ENCODE measurements at regions not wholly inside any gene's neighbourhood (a gene's known extent, or its start where the extent isn't known, plus 50 kb on each side); places are given as distances from the start of the nearest gene placed in this dataset.

- no peak for TF ChIP-seq CTCF (IDR thresholded peaks at IDR 0.05; ENCODE audit: extremely low read depth, insufficient read depth, missing control alignments)
- in situ Hi-C loops (cut with MboI; ENCODE audit: low pct_unique_long_range_greater_than_20kb, low sequenced_read_pairs, unreplicated experiment): no loop called here
- DNase-seq (ENCODE audit: low spot score): no peak
These were observed 193.8 kb upstream of the PRSS16 start for GRCh38 chr6:27053738-27054137.

DNA sequence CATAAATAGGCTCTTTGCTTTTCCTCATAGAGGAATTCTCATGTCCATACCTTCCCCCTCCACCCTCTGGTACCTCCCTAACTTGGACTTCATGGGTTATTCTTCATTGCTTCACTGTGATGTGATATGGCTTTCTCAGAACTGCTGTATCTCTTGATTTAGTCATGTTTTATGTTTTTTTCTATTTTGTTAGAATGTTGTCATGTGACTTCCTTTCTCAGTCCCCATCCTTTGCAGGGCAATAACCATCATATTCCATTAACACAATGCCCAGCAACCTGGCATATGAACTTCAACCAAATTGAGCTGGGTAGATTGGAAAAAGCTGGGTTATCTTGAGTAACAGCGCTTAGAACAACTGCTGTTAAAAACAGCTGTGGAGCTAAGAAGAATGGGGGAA is 190.9 kb upstream of the PRSS16 start:
- TF ChIP-seq CTCF (IDR thresholded peaks at IDR 0.05; ENCODE audit: extremely low read depth, insufficient read depth, missing control alignments): no peak

GRCh38 chr6:27059621-27060425 is 187.7 kb upstream of the PRSS16 start:
- no peak for DNase-seq (ENCODE audit: low spot score)
- in situ Hi-C loops (cut with MboI; ENCODE audit: low pct_unique_long_range_greater_than_20kb, low sequenced_read_pairs, unreplicated experiment): no loop called here
- no peak for TF ChIP-seq CTCF (IDR thresholded peaks at IDR 0.05; ENCODE audit: extremely low read depth, insufficient read depth, missing control alignments)

More for the DNA sequence above, 190.9 kb upstream of the PRSS16 start:
- in situ Hi-C loops (cut with MboI; ENCODE audit: low pct_unique_long_range_greater_than_20kb, low sequenced_read_pairs, unreplicated experiment): no loop called here
- no peak for DNase-seq (ENCODE audit: low spot score)

DNA sequence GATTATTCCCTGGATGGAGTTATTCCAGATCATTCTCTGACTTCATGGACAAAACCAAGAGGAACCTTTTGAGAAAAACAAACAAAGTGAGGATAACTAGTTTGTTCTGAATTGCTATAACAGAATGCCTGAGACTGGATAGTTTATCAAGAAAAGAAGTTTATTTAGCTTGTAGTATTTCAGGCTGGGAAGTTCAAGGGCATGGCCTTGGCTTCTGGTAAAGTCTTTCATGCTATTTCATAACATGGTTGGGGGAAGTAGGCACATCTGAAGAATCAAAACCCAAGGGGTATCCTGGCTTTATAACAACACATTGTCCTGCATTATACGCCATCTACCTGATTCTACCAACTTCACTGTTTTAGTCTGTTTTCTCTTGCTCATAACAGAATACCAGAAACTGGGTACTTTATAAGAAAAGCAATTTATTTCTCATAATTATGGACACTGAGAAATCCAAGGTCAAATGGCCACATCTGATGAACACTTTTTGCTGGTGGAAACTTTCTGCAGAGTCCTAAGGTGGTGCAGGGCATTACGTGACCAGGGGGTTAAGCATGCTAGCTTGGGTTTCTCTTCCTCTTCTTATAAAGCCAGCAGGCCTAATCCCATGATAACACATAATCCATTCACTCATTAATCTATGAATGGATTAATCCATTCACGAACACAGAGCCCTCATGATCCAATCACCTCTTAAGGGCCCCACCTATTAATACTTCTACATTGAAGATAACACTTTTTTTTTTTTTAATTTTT is 186.1 kb upstream of the PRSS16 start:
- in situ Hi-C loops (cut with MboI; ENCODE audit: low pct_unique_long_range_greater_than_20kb, low sequenced_read_pairs, unreplicated experiment): no loop called here
- no peak for TF ChIP-seq CTCF (IDR thresholded peaks at IDR 0.05; ENCODE audit: extremely low read depth, insufficient read depth, missing control alignments)
- DNase-seq (ENCODE audit: low spot score): no peak

GRCh38 chr6:27062755-27063154 is 184.7 kb upstream of the PRSS16 start:
- no peak for DNase-seq (ENCODE audit: low spot score)
- TF ChIP-seq CTCF (IDR thresholded peaks at IDR 0.05; ENCODE audit: extremely low read depth, insufficient read depth, missing control alignments): no peak
- in situ Hi-C loops (cut with MboI; ENCODE audit: low pct_unique_long_range_greater_than_20kb, low sequenced_read_pairs, unreplicated experiment): no loop called here

GRCh38 chr6:27065183-27065582 is 182.3 kb upstream of the PRSS16 start:
- in situ Hi-C loops (cut with MboI; ENCODE audit: low pct_unique_long_range_greater_than_20kb, low sequenced_read_pairs, unreplicated experiment): no loop called here
- DNase-seq (ENCODE audit: low spot score): no peak
- no peak for TF ChIP-seq CTCF (IDR thresholded peaks at IDR 0.05; ENCODE audit: extremely low read depth, insufficient read depth, missing control alignments)
